HG03469 (cell line): ENCODE measurements at regions not wholly inside any gene's neighbourhood (a gene's known extent, or its start where the extent isn't known, plus 50 kb on each side); places are given as distances from the start of the nearest gene placed in this dataset.
"Not testable (repeated sequence)": the region's sequence is repeated elsewhere in the genome, so short reads cannot be mapped to it uniquely, and the experiment has no call there.

ENCODE experiments used
- ATAC-seq: cut with Tn5 transposase; IDR thresholded peaks from one replicate; pipeline ENCODE4 v1.9.1; 2021; ENCODE audit warnings: mild to moderate bottlenecking, moderate library complexity, moderate number of reproducible peaks; ENCODE audit not compliant: unreplicated experiment

DNA sequence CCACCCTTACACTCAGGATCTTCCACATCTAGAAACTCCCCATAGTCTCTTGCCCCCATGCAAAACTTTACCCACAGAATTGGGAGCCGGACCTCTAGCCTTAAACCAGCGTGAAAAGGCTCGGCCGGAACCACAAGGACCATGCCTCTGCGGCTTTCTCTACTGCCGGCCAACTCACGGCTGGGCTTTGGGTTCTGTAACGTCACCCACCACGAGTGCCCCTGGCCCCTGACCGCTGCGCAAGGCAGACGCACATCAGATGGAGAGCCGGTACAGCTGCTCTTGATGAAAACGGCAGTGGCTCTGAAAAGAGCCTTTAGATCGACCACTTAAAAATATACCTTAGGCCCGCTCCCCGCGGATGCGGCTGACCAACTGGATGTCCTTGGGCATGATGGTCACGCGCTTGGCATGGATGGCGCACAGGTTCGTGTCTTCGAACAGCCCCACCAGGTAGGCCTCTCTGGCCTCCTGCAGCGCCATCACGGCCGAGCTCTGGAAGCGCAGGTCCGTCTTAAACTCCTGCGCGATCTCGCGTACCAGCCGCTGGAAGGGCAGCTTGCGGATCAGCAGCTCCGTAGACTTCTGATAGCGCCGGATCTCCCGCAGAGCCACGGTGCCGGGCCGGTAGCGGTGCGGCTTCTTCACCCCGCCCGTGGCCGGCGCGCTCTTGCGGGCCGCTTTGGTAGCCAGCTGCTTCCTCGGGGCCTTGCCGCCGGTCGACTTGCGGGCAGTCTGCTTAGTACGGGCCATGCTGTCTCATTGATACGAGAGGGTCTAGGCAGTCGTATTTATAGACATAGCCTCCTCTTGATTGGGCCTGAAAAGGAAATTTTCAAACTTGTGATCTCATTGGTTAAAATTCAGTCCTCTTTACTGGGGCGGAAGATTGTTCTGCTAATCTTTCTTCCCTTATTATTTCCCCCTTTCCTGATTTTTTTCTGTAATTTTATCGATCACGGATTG, 66.3 kb downstream of the FAM72C start:
- not testable (repeated sequence) for ATAC-seq

DNA sequence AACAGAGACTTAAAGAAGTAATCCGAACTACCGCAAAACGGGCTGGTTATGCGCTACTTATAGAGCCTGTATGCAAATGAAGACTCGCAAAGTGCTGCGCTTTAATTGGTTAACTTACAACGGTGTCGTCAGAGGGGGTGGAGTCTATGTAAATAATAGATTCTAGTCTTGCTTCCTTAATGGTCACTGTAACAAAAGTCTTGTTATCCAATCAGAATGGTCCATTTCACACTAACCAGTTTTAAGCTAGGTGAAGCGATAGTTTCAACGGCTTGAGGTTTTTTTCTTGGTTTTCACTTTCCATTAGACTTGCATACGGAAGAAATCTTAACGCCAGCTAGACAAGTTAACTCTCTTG, 67.2 kb downstream of the FAM72C start:
- not testable (repeated sequence) for ATAC-seq

DNA sequence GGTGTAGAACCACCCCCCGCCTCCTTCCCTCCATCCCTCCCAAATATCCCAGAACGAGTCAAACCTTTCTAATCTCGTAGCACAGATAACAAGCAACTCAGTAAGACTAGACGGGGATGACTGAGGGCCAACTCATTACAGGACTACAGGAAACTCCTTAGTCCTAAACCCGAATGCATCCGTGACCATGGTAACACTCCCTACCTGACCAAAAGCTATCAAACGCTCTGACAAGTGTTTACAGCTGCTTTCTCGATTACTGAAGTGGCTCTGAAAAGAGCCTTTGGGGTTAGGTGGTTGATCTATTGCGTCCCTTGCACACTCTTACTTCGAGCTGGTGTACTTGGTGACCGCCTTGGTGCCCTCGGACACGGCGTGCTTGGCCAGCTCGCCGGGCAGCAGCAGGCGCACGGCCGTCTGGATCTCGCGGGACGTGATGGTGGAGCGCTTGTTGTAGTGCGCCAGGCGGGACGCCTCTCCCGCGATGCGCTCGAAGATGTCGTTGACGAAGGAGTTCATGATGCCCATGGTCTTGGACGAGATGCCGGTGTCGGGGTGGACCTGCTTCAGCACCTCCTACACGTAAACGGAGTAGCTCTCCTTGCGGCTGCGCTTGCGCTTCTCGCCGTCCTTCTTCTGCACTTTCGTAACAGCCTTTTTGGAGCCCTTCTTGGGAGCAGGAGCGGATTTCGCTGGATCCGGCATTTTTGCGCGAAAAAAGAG, 67.7 kb downstream of the FAM72C start:
- not testable (repeated sequence) for ATAC-seq

DNA sequence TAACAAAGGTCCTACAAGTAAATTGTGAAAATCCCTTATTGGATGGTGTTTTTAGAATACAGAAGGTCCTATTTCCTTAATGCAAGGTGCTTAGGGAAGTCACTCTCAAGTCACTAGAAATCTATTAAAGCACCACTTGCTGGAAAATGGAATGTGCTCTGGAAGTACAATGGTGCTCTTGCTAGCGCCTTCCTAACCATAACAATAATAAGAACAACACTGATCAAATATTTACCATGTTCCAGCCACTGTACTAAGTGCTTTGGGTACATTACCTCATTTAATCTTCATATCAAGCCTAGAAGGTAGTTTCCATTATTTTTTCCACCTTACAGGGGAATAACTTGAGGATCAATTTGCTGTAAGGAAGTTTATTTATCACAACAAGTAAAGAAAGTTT, 75.4 kb downstream of the FAM72C start:
- not testable (repeated sequence) for ATAC-seq

DNA sequence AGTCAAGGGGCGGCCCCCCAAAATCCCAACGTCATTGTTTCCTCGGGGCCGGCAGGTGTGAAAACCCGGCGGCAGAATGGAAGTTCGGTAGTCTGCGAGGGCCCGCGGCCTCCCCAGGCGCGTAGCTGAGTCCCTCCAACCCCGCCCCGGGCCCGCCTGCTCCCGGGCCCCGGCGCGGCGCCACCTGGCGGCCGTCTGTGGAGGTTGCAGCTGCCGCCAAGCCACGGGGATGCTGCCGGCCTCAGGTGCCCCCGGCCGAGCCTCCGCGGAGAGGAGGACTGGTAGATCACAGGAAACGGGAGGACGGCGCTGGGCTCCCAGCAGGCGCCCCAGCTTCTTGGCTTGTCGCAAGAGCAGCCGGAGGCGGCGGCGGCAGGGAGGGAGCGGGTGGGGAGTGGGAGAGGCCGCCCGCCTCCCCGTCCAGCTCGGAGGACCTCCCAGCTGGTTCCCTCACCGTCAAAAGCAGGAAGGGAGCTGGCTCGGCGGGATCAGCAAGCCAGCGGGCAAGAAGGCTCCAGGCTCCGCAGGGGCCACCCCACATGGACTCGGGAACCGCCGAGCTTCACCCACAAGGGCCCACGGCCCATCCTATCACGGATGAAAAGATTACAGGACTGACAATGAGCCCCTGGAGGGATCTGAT, 86.7 kb downstream of the FAM72C start:
- peak; percentile 64 for ATAC-seq

DNA sequence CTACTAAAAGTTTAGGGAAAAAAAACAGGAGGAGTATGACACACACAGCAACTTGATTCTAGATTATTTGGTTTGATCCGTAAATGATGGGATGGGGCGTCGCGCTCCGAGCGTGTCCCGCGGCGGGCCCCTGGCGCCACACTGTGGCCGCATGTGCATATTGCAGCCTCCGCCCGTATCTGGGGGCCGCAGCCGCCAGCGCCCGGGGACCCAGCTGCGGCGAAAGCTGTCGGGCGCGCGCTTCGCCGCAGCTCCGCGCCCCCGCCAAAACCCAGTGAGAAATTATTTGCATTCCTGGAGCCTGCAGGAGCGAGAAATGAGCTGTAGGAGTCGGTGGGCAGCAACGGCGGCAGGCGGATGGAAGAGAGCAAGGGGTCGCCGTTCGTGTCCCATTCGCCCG, 87.3 kb downstream of the FAM72C start:
- peak; percentile 47 for ATAC-seq

DNA sequence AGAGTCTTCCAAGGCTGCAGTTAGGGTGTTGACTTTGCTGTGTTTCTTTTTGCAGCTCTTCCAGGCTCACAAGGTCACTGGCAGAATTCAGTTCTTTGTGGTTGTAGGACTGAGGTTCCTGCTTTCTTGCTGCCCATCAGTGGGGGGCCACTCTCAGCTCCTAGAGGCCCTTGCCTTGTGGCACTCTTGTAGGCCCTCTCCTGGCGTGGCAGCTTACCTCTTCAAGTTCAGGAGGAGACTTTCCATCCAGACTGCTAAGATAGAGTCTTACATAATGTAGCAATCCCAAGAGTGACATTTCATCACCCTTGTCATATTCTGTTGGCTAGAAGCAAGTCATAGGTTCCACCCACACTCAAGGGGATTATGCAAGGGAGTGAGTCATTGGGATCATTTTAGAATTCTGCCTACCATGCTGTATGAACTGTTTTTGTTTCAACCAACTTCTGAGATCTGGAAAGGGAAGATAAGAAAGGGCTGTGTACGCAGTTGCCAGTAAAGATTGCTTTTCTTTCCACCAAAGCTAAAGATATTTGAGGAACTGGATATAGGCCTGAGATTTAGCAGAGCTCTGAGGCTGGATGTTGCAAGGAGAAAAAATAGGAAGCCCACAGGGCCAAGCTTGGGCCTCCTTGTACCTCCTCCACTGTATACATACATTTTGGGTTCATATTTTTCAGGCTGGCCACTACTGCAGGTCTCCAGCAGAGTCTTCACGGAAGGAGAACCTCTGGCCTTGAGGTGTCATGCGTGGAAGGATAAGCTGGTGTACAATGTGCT, 91.8 kb downstream of the FAM72C start:
- ATAC-seq: not testable (repeated sequence)

DNA sequence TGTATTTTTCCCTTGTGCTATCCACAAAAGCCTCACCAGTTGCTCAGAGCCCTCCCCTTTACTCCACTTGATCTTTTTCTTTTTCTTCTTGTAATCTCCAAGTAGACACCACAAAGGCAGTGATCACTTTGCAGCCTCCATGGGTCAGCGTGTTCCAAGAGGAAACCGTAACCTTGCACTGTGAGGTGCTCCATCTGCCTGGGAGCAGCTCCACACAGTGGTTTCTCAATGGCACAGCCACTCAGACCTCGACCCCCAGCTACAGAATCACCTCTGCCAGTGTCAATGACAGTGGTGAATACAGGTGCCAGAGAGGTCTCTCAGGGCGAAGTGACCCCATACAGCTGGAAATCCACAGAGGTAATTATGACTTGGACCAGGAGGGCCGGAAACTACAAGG, 95.8 kb downstream of the FAM72C start:
- ATAC-seq: not testable (repeated sequence)

DNA sequence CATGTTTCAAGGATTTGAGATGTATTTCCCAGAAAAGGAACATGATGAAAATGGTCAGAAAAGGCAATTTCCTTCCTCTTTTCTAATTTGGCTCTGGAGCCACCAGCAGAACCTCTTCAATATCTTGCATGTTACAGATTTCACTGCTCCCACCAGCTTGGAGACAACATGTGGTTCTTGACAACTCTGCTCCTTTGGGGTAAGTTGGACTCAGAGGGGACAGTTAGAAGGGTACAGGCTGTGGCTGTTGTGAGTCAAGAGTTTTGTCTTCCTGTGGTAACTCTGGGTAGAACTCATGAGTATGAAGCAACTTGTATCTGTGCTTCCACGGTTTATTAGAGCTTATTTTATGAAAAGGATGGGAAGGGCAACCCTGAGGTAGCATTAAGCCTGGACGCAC, 97.2 kb downstream of the FAM72C start:
- ATAC-seq: not testable (repeated sequence)

DNA sequence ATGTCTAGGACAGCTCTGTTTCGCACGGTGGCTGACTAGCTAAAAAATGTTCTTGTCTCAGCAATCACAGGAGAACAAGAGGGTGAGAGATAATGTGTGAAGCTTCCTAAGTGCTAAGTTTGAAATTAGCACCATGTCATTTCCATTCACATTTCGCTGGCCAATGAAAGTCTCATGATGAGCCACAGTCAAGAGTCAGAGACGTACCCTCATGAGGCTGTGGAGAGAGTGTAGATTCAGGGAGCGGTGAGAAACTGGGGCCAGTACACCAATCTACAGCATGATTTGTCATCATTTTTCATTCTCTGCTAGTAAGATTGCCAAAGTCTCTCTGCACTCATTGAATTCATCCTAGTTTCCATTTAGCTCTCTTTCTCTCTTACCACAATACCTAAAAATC, 98.1 kb downstream of the FAM72C start:
- not testable (repeated sequence) for ATAC-seq

DNA sequence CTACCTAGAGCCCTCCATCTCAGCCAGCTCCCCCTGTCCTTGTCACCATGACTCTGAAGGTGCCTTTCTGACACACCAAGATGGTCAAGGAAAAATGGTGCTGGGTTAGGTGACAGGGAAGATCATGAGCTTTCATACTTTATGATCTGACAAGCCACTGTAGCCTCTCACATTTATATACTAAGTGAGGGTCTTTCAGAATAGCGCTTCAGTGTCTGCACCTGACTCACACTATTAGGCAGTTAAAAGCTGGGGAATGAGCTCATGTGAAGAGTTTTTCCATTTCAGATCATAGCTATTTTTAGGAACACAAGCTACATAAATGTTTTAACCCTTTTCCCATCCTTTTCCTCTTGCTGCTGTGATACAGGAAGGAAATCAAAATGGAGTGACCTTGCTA, 101.4 kb downstream of the FAM72C start:
- not testable (repeated sequence) for ATAC-seq

DNA sequence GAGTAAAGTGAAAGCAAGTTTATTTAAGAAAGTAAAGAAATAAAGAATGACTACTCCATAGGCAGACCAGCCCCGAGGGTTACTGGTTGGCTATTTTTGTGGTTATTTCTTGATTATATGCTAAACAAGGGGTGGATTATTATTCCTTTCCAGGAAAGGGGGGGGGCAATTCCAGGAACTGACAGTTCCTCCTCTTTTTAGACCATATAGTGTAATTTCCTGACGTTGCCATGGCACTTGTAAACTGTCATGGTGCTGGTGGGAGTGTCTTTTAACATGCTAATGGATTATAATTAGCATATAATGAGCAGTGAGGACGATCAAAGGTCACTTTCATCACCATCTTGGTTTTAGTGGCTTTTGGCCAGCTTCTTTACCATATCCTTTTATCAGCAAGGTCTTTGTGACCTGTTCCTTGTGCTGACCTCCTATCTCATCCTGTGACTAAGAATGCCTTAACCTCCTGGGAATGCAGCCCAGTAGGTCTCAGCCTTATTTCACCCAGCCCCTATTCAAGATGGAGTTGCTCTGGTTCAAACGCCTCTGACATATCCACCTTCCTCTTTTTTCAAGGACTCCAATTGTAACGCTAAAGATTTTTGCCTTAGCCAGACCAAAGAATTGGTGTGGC, 104.1 kb downstream of the FAM72C start:
- ATAC-seq: not testable (repeated sequence)

DNA sequence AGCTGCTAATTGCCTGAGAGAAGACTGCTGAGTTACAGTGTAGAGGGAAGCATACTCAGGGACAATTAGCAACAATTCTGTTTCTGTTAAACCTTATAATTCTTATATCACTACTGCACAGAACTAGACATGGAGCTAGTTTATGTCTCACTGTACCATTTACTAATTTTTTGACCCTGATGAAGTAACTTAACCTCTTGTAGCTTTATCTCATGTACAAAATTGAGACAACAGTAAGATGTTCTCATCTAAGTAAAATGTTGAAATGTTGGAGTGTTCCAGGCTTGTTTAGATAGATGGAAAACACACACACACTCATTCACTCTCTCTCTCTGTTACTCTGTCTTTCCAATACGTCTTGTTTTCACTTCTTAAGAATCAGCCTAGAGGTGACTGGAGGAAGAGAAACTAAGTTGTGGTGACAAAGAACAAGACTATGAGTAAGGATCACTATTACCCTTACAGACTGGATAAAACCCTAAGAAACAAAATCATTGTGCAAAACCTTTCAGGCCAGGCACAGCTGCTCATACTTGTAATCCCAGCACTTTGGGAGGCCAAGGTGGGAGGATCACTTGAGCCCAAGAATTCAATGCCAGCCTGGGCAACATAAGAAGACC, 107.8 kb downstream of the FAM72C start:
- not testable (repeated sequence) for ATAC-seq

DNA sequence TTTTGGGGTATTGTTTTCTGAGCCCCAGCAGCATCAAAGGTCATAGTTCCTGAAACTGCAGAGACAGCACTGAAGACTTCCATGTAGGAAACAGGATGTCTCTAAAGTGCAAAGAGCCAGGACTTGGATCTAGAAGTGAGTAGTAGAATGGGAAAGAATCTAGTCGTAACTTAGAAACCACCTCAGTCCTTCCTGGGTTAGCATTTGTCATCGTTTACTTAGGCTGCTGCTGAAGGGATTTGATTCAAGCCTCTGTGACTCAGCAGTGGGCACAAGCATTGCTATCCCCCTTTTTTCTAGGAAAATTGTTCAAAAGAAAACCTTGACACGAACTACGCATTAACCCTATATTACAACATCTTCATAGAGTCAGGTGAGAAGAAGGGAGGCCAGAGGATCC, 109.1 kb downstream of the FAM72C start:
- not testable (repeated sequence) for ATAC-seq

DNA sequence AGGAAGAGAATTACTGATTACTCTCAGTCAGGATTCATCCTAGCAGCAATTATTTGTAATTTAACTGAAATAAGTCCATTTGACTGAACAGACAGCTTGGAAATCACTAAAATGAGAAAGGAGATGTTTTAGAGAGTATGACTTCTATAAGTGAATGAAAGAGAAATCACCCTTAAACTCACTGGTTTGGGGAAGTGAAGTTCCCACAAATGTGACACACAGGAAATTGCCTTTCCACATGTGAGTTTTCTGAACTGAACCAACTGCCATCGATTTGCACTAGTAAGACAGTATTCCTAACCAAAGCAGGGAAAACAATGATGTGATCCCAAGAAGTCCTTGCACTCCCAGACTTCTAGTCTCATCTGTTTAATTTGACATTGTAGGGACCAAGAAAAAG, 110.5 kb downstream of the FAM72C start:
- ATAC-seq: not testable (repeated sequence)

DNA sequence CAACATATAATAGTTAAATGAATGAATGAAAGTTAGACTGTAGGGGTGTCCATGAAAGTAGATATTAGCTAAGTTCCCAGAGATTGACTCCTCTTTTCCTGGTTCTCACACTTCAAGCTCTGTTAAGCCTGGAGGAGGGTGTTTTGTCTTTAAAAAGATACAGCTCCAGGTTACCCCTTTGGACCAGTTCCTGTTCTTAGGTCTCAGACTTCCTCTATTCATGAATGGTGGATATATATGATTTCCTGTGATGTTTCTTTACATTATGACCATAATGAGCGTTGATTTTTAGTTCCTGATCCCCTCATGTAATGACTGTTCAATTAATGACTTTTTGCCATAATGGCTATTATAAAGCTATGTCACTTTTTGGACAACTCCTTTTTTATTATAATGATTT, 115.9 kb downstream of the FAM72C start:
- not testable (repeated sequence) for ATAC-seq

DNA sequence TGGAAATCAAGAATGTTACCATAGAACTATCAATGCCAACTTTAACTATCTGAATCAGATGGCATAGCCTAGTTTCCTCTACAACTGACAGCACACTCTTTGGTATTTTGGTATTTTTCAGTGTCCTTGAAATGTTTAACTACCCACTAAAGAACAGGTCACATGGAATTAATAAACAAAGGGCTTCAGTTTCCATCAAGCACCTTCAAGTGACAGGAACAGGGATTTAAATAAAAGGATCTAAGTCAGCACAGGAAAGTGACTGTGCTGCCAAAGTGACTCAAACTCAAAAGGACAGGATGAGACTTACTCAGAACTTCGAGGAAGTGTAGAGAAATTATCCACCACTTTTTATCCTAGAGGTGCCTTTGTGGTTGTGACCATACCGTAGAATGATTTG, 117.7 kb downstream of the FAM72C start:
- ATAC-seq: not testable (repeated sequence)

DNA sequence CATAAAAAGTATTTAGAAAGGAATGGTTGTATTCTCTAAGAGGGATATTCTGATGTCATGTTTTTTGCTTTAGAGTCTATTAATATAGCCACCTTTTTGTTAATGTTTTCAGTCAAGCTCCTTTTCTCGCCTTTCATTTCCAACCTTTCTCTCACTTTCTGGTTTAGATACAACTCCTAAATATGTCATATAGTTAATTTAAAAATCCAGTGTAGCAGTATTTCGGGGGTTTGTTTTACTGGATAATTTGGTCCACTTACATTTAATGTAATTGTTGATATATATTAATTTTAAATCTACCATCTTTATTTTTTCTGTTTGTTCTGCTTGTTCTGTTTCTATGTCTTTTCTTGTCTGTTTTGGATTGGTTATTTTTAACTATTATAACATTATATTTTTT, 121.1 kb downstream of the FAM72C start:
- not testable (repeated sequence) for ATAC-seq

DNA sequence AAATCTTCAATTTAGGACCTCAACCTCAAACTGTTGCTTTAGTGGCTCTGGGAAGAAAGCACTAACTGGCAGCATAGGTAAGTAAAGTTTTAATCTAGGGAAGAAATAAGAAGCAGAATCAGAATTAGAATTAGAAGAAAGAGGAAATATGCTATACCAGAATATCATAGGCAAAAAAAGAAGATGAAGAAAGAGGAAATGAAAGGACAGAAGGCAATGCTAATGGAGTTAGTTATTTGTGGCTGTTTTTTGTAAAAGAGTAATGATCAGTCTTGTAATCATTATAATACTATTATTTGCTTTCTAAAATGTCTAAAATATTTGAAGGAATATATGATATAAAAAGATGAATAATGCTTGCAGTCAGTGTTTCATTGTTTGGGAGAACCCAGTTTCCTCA, 122.9 kb downstream of the FAM72C start:
- not testable (repeated sequence) for ATAC-seq

DNA sequence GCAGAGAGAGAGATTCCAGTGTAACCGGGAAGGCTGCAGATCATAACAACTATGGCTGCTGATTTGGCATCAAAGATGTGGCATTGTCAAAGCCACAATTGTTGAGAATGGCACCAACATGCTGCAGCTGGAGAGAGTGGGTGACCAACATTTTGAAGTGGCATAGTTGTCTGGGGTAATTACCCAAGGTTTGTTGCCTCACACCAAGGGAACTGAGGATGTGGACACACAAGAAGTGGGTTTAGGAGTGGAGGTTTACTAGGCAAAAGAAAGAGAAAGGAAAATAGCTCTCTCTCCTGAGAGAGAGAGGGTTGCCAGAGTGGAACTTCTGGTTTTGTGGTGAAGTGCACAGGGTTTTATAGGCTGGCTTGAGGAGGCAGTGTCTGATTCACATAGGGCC, 126.6 kb downstream of the FAM72C start:
- not testable (repeated sequence) for ATAC-seq
